ENCODE measurements at regions not wholly inside any gene's neighbourhood (a gene's known extent, or its start where the extent isn't known, plus 50 kb on each side); places are given as distances from the start of the nearest gene placed in this dataset.

GRCh38 chr12:105924526-105925208 lies 214.1 kb downstream of the NUAK1 start:
- Mint-ChIP-seq H3K4me1 (no peaks in the 10 kb centered on the region), H3K4me3 (no peak overlapping the region), H3K36me3 (no peaks in the 10 kb centered on the region), H3K9me3 (no peaks in the 10 kb centered on the region), H3K27ac (no peak overlapping the region), H3K27me3 (no peaks in the 10 kb centered on the region)
- POLR2A ChIA-PET = interaction anchor here (0.7 kb wide), 1 partner anchor 619 kb away, joined by 3 read pairs; no protein-coding TSS in a partner anchor
- DNase-seq (no peak), ATAC-seq (ENCODE audit: low read depth) (no peak)

GRCh38 chr12:105927564-105927963 lies 211.2 kb downstream of the NUAK1 start:
- DNase-seq = no peak
- POLR2A ChIA-PET = no interaction called here
- no peaks in the 10 kb centered on the region for H3K27me3 Mint-ChIP-seq
- no peaks in the 10 kb centered on the region for H3K36me3 Mint-ChIP-seq
- no peaks in the 10 kb centered on the region for H3K4me1 Mint-ChIP-seq
- H3K27ac Mint-ChIP-seq = no peak overlapping the region
- no peaks in the 10 kb centered on the region for H3K9me3 Mint-ChIP-seq
- ATAC-seq (ENCODE audit: low read depth) = no peak
- no peak overlapping the region for H3K4me3 Mint-ChIP-seq

- Mint-ChIP-seq H3K27me3 (no peaks in the 10 kb centered on the region), H3K4me3 (no peak overlapping the region), H3K4me1 (no peaks in the 10 kb centered on the region), H3K27ac (no peak overlapping the region), H3K36me3 (no peaks in the 10 kb centered on the region), H3K9me3 (no peaks in the 10 kb centered on the region)
- ATAC-seq (ENCODE audit: low read depth) (no peak), DNase-seq (no peak)
- POLR2A ChIA-PET = no interaction called here
Measured at GRCh38 chr12:105928436-105928835, 210.3 kb downstream of the NUAK1 start.

GRCh38 chr12:105929192-105929591 lies 209.6 kb downstream of the NUAK1 start:
- POLR2A ChIA-PET = no interaction called here
- no peaks in the 10 kb centered on the region for H3K4me1 Mint-ChIP-seq
- ATAC-seq (ENCODE audit: low read depth) (no peak), DNase-seq (no peak)
- no peak overlapping the region for H3K4me3 Mint-ChIP-seq
- no peak overlapping the region for H3K27ac Mint-ChIP-seq
- no peaks in the 10 kb centered on the region for H3K36me3 Mint-ChIP-seq
- no peaks in the 10 kb centered on the region for H3K27me3 Mint-ChIP-seq
- no peaks in the 10 kb centered on the region for H3K9me3 Mint-ChIP-seq

GRCh38 chr12:105930557-105931503 lies 207.9 kb downstream of the NUAK1 start:
- Mint-ChIP-seq H3K27me3 (no peaks in the 10 kb centered on the region), H3K4me1 (no peaks in the 10 kb centered on the region), H3K36me3 (no peaks in the 10 kb centered on the region), H3K4me3 (no peak overlapping the region), H3K27ac (no peak overlapping the region), H3K9me3 (no peaks in the 10 kb centered on the region)
- POLR2A ChIA-PET = no interaction called here
- DNase-seq (no peak), ATAC-seq (ENCODE audit: low read depth) (no peak)

GRCh38 chr12:105931762-105932570 lies 206.8 kb downstream of the NUAK1 start:
- Mint-ChIP-seq H3K9me3 (no peaks in the 10 kb centered on the region), H3K27ac (no peak overlapping the region), H3K27me3 (no peaks in the 10 kb centered on the region), H3K4me3 (no peak overlapping the region), H3K36me3 (no peaks in the 10 kb centered on the region), H3K4me1 (no peaks in the 10 kb centered on the region)
- POLR2A ChIA-PET = no interaction called here
- ATAC-seq (ENCODE audit: low read depth) (no peak), DNase-seq (no peak)

- ATAC-seq (ENCODE audit: low read depth) = no peak
- no peak overlapping the region for H3K4me3 Mint-ChIP-seq
- H3K36me3 Mint-ChIP-seq = no peaks in the 10 kb centered on the region
- H3K27ac Mint-ChIP-seq = no peak overlapping the region
- POLR2A ChIA-PET = no interaction called here
- DNase-seq = no peak
- H3K9me3 Mint-ChIP-seq = no peaks in the 10 kb centered on the region
- no peaks in the 10 kb centered on the region for H3K4me1 Mint-ChIP-seq
- H3K27me3 Mint-ChIP-seq = no peaks in the 10 kb centered on the region
Measured at GRCh38 chr12:105933671-105934665, 204.8 kb downstream of the NUAK1 start.

- no peak overlapping the region for H3K27ac Mint-ChIP-seq
- H3K9me3 Mint-ChIP-seq = peaks cover under 1% of the 10 kb centered on the region
- no peaks in the 10 kb centered on the region for H3K36me3 Mint-ChIP-seq
- no peaks in the 10 kb centered on the region for H3K27me3 Mint-ChIP-seq
- no peaks in the 10 kb centered on the region for H3K4me1 Mint-ChIP-seq
- no peak overlapping the region for H3K4me3 Mint-ChIP-seq
- POLR2A ChIA-PET = no interaction called here
- DNase-seq = no peak
- no peak for ATAC-seq (ENCODE audit: low read depth)
Measured at GRCh38 chr12:105935106-105935505, 203.6 kb downstream of the NUAK1 start.

GRCh38 chr12:105935981-105936380 lies 202.8 kb downstream of the NUAK1 start:
- no peak overlapping the region for H3K4me3 Mint-ChIP-seq
- POLR2A ChIA-PET = no interaction called here
- no peaks in the 10 kb centered on the region for H3K36me3 Mint-ChIP-seq

GRCh38 chr12:105936496-105936895 lies 202.3 kb downstream of the NUAK1 start:
- Mint-ChIP-seq H3K27ac (no peak overlapping the region), H3K27me3 (no peaks in the 10 kb centered on the region), H3K4me3 (no peak overlapping the region), H3K9me3 (peaks cover 1% of the 10 kb centered on the region), H3K36me3 (no peaks in the 10 kb centered on the region), H3K4me1 (no peaks in the 10 kb centered on the region)
- ATAC-seq (ENCODE audit: low read depth) (no peak), DNase-seq (no peak)
- POLR2A ChIA-PET = no interaction called here

More at GRCh38 chr12:105935981-105936380, 202.8 kb downstream of the NUAK1 start:
- no peak for ATAC-seq (ENCODE audit: low read depth)
- no peak for DNase-seq
- Mint-ChIP-seq H3K4me1 (no peaks in the 10 kb centered on the region), H3K27me3 (no peaks in the 10 kb centered on the region), H3K27ac (no peak overlapping the region), H3K9me3 (peaks cover 1% of the 10 kb centered on the region)

- H3K36me3 Mint-ChIP-seq = no peaks in the 10 kb centered on the region
- no peaks in the 10 kb centered on the region for H3K27me3 Mint-ChIP-seq
- POLR2A ChIA-PET = no interaction called here
- no peak overlapping the region for H3K4me3 Mint-ChIP-seq
- peaks cover 1% of the 10 kb centered on the region for H3K9me3 Mint-ChIP-seq
- no peaks in the 10 kb centered on the region for H3K4me1 Mint-ChIP-seq
- no peak for ATAC-seq (ENCODE audit: low read depth)
- no peak overlapping the region for H3K27ac Mint-ChIP-seq
- no peak for DNase-seq
Measured at GRCh38 chr12:105937009-105937408, 201.7 kb downstream of the NUAK1 start.

GRCh38 chr12:105939181-105939721 lies 199.5 kb downstream of the NUAK1 start:
- Mint-ChIP-seq H3K27me3 (no peaks in the 10 kb centered on the region), H3K4me1 (no peaks in the 10 kb centered on the region), H3K36me3 (no peaks in the 10 kb centered on the region), H3K27ac (no peak overlapping the region), H3K9me3 (peaks cover 1% of the 10 kb centered on the region), H3K4me3 (no peak overlapping the region)
- no peak for DNase-seq
- ATAC-seq (ENCODE audit: low read depth) = no peak
- POLR2A ChIA-PET = no interaction called here
